IMR-90 (cell line): ENCODE measurements at regions not wholly inside any gene's neighbourhood (a gene's known extent, or its start where the extent isn't known, plus 50 kb on each side); places are given as distances from the start of the nearest gene placed in this dataset.

ENCODE experiments used
- ATAC-seq: fragments of 200-7000 bp; cut with Tn5 transposase; 2 replicates; pipeline ENCODE4 v1.9.1; 2020; ENCODE audit warnings: low read depth, mild to moderate bottlenecking, moderate library complexity
- BruUV-seq: library from RNA; stranded (reverse); fragments of 400-500 nt; replicated peaks from 2 replicates; lab custom pipeline; 2021; lab: Mats Ljungman, UMichigan
- CTCF ChIA-PET: fragments of 300-600 bp; formaldehyde crosslinking; extraction: SDS; loops from one replicate; lab custom pipeline; 2021; ENCODE audit warnings: antibody characterized with exemption; lab: Yijun Ruan, JAX
- POLR2A ChIA-PET: fragments of 300-600 bp; sonication (Branson Sonifier 250); formaldehyde crosslinking; loops from one replicate; lab custom pipeline; 2022; ENCODE audit warnings: antibody characterized with exemption; ENCODE audit not compliant: unreplicated experiment; lab: Charles Lee
- DNase-seq: peaks from one replicate; pipeline ENCODE4 v3.0.0; 2013
- H2AFZ ChIP-seq: replicated peaks from 2 replicates; pipeline ENCODE3; 2013; ENCODE audit warnings: low read length, mild to moderate bottlenecking; ENCODE audit not compliant: poor library complexity
- H2AK5ac ChIP-seq: 2 replicates; pipeline ENCODE4 v1.6.1; 2013; ENCODE audit warnings: low read depth, low read length, inconsistent platforms
- H2AK9ac ChIP-seq: replicated peaks from 2 replicates; pipeline ENCODE3; 2013; ENCODE audit warnings: mild to moderate bottlenecking, low read depth, low read length, moderate library complexity; ENCODE audit not compliant: poor library complexity
- H2BK120ac ChIP-seq: 2 replicates; pipeline ENCODE4 v1.6.1; 2013; ENCODE audit warnings: low read depth, low read length, inconsistent platforms
- H2BK15ac ChIP-seq: 3 replicates; pipeline ENCODE4 v1.6.1; 2013; ENCODE audit warnings: low read depth, low read length, inconsistent platforms
- H2BK20ac ChIP-seq: 2 replicates; pipeline ENCODE4 v1.6.1; 2013; ENCODE audit warnings: low read depth, mild to moderate bottlenecking, inconsistent platforms, low read length, moderate library complexity
- H2BK5ac ChIP-seq: 2 replicates; pipeline ENCODE4 v1.6.1; 2013; ENCODE audit warnings: mild to moderate bottlenecking, low read depth, low read length, inconsistent platforms; ENCODE audit not compliant: poor library complexity, severe bottlenecking
- H3K14ac ChIP-seq: replicated peaks from 2 replicates; pipeline ENCODE4 v1.6.1; 2013; ENCODE audit warnings: low read depth, low read length, inconsistent platforms
- H3K18ac ChIP-seq: 2 replicates; pipeline ENCODE4 v1.6.1; 2013; ENCODE audit warnings: low read depth, low read length, control low read depth
- H3K23ac ChIP-seq: 2 replicates; pipeline ENCODE4 v1.6.1; 2013; ENCODE audit warnings: low read depth, low read length, inconsistent platforms
- H3K27ac ChIP-seq: 2 replicates; pipeline ENCODE4 v1.5.1; 2013; ENCODE audit warnings: mild to moderate bottlenecking, control low read depth, low read length; ENCODE audit not compliant: insufficient read depth
- H3K27me3 ChIP-seq: 2 replicates; pipeline ENCODE4 v1.6.1; 2013; ENCODE audit warnings: low read length; ENCODE audit not compliant: control insufficient read depth, insufficient read depth
- H3K36me3 ChIP-seq: 2 replicates; pipeline ENCODE4 v1.6.1; 2013; ENCODE audit warnings: low read length, mixed read lengths; ENCODE audit not compliant: control insufficient read depth, insufficient read depth
- H3K4ac ChIP-seq: 2 replicates; pipeline ENCODE4 v1.6.1; 2013; ENCODE audit warnings: low read depth, low read length, inconsistent platforms
- H3K4me1 ChIP-seq: 2 replicates; pipeline ENCODE4 v1.6.1; 2013; ENCODE audit warnings: low read length, mixed read lengths; ENCODE audit not compliant: control insufficient read depth, insufficient read depth
- H3K4me2 ChIP-seq: 2 replicates; pipeline ENCODE4 v1.6.1; 2013; ENCODE audit warnings: low read depth, mild to moderate bottlenecking, control low read depth, low read length, moderate library complexity
- H3K4me3 ChIP-seq: 2 replicates; pipeline ENCODE4 v1.5.1; 2013; ENCODE audit warnings: low read depth, mild to moderate bottlenecking, control low read depth, low read length, moderate library complexity; ENCODE audit not compliant: insufficient read depth
- H3K56ac ChIP-seq: 2 replicates; pipeline ENCODE4 v1.6.1; 2013; ENCODE audit warnings: low read length, inconsistent platforms; ENCODE audit not compliant: insufficient read depth; ENCODE audit errors: extremely low read depth
- H3K79me1 ChIP-seq, 2 experiments: 2 replicates each; pipeline ENCODE4 v1.6.1; 2013; ENCODE audit warnings: low read length in 2 of 2, inconsistent platforms in 1 of 2, low read depth in 1 of 2
- H3K9ac ChIP-seq: 2 replicates; pipeline ENCODE4 v1.6.1; 2013; ENCODE audit warnings: low read depth, low read length, control low read depth
- H3K9me1 ChIP-seq: 2 replicates; pipeline ENCODE4 v1.6.1; 2013; ENCODE audit warnings: low read length, inconsistent platforms; ENCODE audit not compliant: insufficient read depth
- H3K9me3 ChIP-seq: 2 replicates; pipeline ENCODE4 v1.6.1; 2013; ENCODE audit warnings: low read length; ENCODE audit not compliant: control insufficient read depth, insufficient read depth
- H4K20me1 ChIP-seq: 2 replicates; pipeline ENCODE4 v1.6.1; 2013; ENCODE audit warnings: low read length, inconsistent platforms; ENCODE audit not compliant: insufficient read depth
- H4K5ac ChIP-seq: 2 replicates; pipeline ENCODE4 v1.6.1; 2013; ENCODE audit warnings: mild to moderate bottlenecking, low read depth, low read length, control low read depth
- H4K8ac ChIP-seq, 2 experiments: 2 replicates each; pipeline ENCODE4 v1.6.1; 2013; ENCODE audit warnings: low read depth in 2 of 2, low read length in 2 of 2, control low read depth in 1 of 2, inconsistent platforms in 1 of 2
- H4K91ac ChIP-seq: 2 replicates; pipeline ENCODE4 v1.6.1; 2013; ENCODE audit warnings: low read depth, low read length, inconsistent platforms; ENCODE audit not compliant: insufficient read depth
- BHLHE40 ChIP-seq: fragments of 150-350 bp; IDR thresholded peaks from 2 replicates; pipeline ENCODE4 v1.6.1; 2016; ENCODE audit warnings: mild to moderate bottlenecking, low read depth, low read length
- WGBS, 2 experiments: methylation state at CpG; one replicate each; pipeline versions ENCODE4 v1.1.5 to v1.1.7; 2013; ENCODE audit warnings: missing lambda C conversion rate in 2 of 2; ENCODE audit not compliant: insufficient read length in 1 of 2; ENCODE audit errors: extremely low coverage in 2 of 2; 5-methylcytosine and 5-hydroxymethylcytosine counted together
- dilution Hi-C: fragments of 300-500 bp; cut with HindIII; formaldehyde crosslinking; loops from one replicate; pipeline ENCODE4 v1.14.3; 2018; ENCODE audit warnings: low sequenced_read_pairs; ENCODE audit not compliant: unreplicated experiment
- in situ Hi-C: fragments of 300-500 bp; cut with MboI; formaldehyde crosslinking; loops from 3 replicates; pipeline ENCODE4 v1.14.3; 2019; ENCODE audit warnings: low sequenced_read_pairs, inconsistent platforms, mixed read lengths
- intact Hi-C: fragments of 100-400 bp; cut with micrococcal nuclease; formaldehyde crosslinking; loops from 2 replicates; pipeline ENCODE4 v1.10.0; 2022

DNA sequence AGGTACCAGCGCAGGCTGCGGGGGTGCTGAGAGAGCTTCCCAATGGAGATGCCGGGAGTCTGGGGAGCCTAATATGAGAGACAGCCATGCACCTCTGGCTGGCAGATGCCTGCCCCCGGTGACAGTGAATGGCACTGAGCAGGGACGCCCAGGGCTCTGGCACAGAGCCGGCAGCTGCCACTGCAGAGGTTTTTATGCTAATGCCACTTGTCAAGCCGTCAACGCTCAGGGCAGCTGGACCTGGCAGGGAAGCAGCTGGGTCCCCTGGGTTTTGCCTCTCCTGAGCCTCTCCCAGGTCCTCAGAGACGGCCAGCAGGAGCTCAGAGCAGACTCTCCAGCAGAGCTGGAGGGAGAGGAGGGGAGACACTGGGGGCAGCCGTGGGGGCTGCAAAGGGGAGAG lies 573.6 kb downstream of the BUD13 start:
- no peak for TF ChIP-seq BHLHE40

More for the DNA sequence above, 573.6 kb downstream of the BUD13 start:
- no CpG with 5 or more reads among the region's 10 CpGs for whole genome bisulfite sequencing, 2 experiments
- DNase-seq (no peak), ATAC-seq (no peak)
- no peak overlapping the region for H3K14ac ChIP-seq
- no peak overlapping the region for H2AK5ac ChIP-seq
- H3K36me3 ChIP-seq, result no peaks in the 10 kb centered on the region
- dilution Hi-C loops (no loop called here), intact Hi-C loops (no loop called here), in situ Hi-C loops (no loop called here)
- no peak overlapping the region for H4K91ac ChIP-seq
- no TSS peak for BruUV-seq
- H3K9me1 ChIP-seq, result no peaks in the 10 kb centered on the region
- no peak overlapping the region for H3K4me2 ChIP-seq
- no peak overlapping the region for H3K27ac ChIP-seq
- H2BK15ac ChIP-seq, result no peak overlapping the region
- H3K56ac ChIP-seq, result no peak overlapping the region
- POLR2A ChIA-PET, result no interaction called here
- no peak overlapping the region for H2AFZ ChIP-seq
- H4K8ac ChIP-seq, result no peak overlapping the region
- no peak overlapping the region for H3K4me3 ChIP-seq
- H3K23ac ChIP-seq, result no peak overlapping the region
- no peak overlapping the region for H3K4ac ChIP-seq
- no peaks in the 10 kb centered on the region for H4K20me1 ChIP-seq
- peaks cover 3% of the 10 kb centered on the region; the same call in 1 of the 2 replicates for H3K27me3 ChIP-seq
- CTCF ChIA-PET, result no interaction called here
- no peak overlapping the region for H2BK5ac ChIP-seq
- no peak overlapping the region for H4K5ac ChIP-seq
- no peak overlapping the region for H3K18ac ChIP-seq
- no peak overlapping the region for H2BK20ac ChIP-seq
- no peaks in the 10 kb centered on the region for H3K9me3 ChIP-seq
- no peaks in the 10 kb centered on the region for H3K4me1 ChIP-seq
- H3K9ac ChIP-seq, result no peak overlapping the region
- no peak overlapping the region for H2AK9ac ChIP-seq
- no peak overlapping the region for H2BK120ac ChIP-seq
- no peaks in the 10 kb centered on the region for H3K79me1 ChIP-seq
